ENCODE measurements at regions not wholly inside any gene's neighbourhood (a gene's known extent, or its start where the extent isn't known, plus 50 kb on each side); places are given as distances from the start of the nearest gene placed in this dataset.

DNA sequence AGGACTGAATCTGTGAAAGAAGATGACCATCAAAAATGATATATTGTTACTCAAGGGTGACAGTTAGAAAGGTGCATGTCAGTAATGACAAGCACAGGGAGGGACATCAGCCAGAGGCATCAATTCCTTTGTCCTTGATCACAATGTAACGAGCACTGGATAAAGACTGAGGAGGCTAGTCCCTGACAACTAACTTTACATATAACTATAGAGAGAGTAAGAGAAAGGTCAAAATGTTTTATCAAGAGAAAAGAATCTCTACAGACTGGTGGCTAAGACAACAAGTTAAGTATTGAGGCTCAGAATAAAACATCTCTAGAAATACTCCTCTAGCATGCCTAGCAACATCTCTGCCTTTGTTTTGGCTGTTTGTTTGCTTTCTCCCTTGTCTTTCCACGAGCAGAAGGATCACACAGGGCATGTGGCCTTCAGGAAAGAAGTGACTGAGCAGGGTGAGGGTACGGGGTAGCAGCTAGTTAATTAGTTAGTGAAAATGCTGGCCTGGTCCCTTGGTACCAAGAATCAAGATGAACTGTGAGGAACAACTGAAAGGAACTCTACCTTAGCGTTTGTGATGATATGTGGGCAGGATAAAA is 724.1 kb upstream of the MEF2C start:
- Histone ChIP-seq H3K4me1 (no peaks in the 10 kb centered on the region), H3K4me3 (no peak overlapping the region), H3K36me3 (no peaks in the 10 kb centered on the region), H3K27me3 (replicated peaks in 1 of 7) (no peaks in the 10 kb centered on the region), H3K27ac (no peak overlapping the region), H3K9me3 (peaks cover 0 to 8% (median 2%) of the 10 kb centered on the region in 8 donors)
- DNase-seq, result no peak
- TF ChIP-seq, protein P1, sequence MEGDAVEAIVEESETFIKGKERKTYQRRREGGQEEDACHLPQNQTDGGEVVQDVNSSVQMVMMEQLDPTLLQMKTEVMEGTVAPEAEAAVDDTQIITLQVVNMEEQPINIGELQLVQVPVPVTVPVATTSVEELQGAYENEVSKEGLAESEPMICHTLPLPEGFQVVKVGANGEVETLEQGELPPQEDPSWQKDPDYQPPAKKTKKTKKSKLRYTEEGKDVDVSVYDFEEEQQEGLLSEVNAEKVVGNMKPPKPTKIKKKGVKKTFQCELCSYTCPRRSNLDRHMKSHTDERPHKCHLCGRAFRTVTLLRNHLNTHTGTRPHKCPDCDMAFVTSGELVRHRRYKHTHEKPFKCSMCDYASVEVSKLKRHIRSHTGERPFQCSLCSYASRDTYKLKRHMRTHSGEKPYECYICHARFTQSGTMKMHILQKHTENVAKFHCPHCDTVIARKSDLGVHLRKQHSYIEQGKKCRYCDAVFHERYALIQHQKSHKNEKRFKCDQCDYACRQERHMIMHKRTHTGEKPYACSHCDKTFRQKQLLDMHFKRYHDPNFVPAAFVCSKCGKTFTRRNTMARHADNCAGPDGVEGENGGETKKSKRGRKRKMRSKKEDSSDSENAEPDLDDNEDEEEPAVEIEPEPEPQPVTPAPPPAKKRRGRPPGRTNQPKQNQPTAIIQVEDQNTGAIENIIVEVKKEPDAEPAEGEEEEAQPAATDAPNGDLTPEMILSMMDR (IDR thresholded peaks at IDR 0.05 in 8 of 11, conservative IDR thresholded peaks at IDR 0.05 in 3 of 11), result no peak
- no peak for TF ChIP-seq POLR2AphosphoS5 (IDR thresholded peaks at IDR 0.05)
- no peak for TF ChIP-seq POLR2A (IDR thresholded peaks at IDR 0.05)
- intact Hi-C loops (cut with DNase I; ENCODE audit: low total_unique reads), result no loop called here
- WGBS, 5 donors, result 64 to 85% (median 72%) methylated on average over 4 of the region's 4 CpGs

DNA sequence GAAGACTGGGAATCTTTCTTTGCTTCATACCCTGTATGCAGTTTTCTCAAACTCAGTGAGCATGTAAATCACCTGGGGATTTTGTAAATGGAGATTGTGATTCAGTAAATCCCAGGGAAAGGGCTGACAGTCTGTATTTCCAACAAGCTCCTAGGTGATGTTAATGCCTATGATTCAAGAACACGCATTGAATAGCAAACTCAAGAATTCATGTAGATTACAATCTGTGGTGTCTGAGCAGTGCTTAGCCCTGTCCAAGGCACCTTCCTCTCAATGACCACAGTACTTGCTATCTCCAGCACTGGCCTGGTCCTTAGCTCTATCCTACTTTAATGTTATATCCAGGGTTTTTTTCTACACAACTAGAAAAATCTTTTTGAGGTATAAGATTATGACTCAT is 721.4 kb upstream of the MEF2C start:
- Histone ChIP-seq H3K4me3 (no peak overlapping the region), H3K27me3 (replicated peaks in 1 of 7) (no peaks in the 10 kb centered on the region), H3K9me3 (no peaks in the 10 kb centered on the region), H3K27ac (no peak overlapping the region), H3K36me3 (no peaks in the 10 kb centered on the region), H3K4me1 (no peaks in the 10 kb centered on the region)
- no peak for DNase-seq
- TF ChIP-seq, protein P1 (IDR thresholded peaks at IDR 0.05 in 8 of 11, conservative IDR thresholded peaks at IDR 0.05 in 3 of 11), result no peak
- TF ChIP-seq POLR2A (IDR thresholded peaks at IDR 0.05) (no peak), POLR2AphosphoS5 (IDR thresholded peaks at IDR 0.05) (no peak)
- intact Hi-C loops (cut with DNase I; ENCODE audit: low total_unique reads), result no loop called here
- WGBS, 5 donors, result 85 to 100% (median 86%) methylated on average over 1 of the region's 1 CpG

DNA sequence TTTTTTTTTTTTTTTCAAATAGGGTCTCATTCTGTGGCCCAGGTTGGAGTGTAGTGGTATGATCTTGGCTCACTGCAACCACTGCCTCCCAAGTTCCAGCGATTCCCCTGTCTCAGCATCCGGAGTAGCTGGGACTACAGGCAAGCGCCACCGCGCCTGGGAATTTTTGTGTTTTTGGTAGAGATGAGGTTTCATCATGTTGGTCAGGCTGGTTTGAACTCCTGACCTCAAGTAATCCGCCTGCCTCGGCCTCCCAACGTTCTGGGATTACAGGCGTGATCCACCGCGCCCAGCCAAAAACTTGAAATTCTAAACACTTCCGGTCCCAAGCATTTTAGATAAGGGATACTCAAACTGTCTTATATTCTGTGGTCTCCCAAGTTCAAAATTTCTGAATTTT is 718.9 kb upstream of the MEF2C start:
- intact Hi-C loops (cut with DNase I; ENCODE audit: low total_unique reads), result no loop called here
- no peaks in the 10 kb centered on the region for H3K36me3 ChIP-seq
- no peak overlapping the region for H3K27ac ChIP-seq
- WGBS, 5 donors, result 94 to 96% (median 95%) methylated on average over 12 of the region's 12 CpGs
- no peak overlapping the region for H3K4me3 ChIP-seq
- H3K4me1 ChIP-seq, result no peaks in the 10 kb centered on the region
- H3K9me3 ChIP-seq, result no peaks in the 10 kb centered on the region
- no peaks in the 10 kb centered on the region for H3K27me3 ChIP-seq (replicated peaks in 1 of 7)
- no peak for DNase-seq
- TF ChIP-seq POLR2A (IDR thresholded peaks at IDR 0.05) (no peak), POLR2AphosphoS5 (IDR thresholded peaks at IDR 0.05) (no peak)
- TF ChIP-seq, protein P1 (IDR thresholded peaks at IDR 0.05 in 8 of 11, conservative IDR thresholded peaks at IDR 0.05 in 3 of 11), result no peak

DNA sequence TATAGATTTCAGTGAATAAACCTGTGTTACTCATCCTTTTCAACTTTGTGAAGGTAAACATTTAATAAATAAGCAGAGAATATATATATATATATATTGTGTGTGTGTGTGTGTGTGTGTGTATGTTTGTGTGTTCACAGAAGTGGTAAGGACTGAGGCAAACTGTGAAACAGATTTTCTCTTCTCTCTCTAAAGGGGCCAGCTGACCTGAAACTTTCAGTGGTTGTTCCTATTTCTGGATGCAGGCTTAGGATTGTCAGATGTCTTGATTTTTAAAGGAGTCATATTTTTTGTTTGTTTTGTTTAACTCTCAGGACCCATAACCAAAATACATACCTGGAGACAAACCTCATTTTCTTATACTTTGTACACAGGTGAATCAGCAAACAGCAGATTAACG is 714.9 kb upstream of the MEF2C start:
- no peak overlapping the region for H3K4me3 ChIP-seq
- no peaks in the 10 kb centered on the region for H3K27me3 ChIP-seq (replicated peaks in 1 of 7)
- intact Hi-C loops (cut with DNase I; ENCODE audit: low total_unique reads), result no loop called here
- 74 to 85% (median 78%) methylated on average over 1 of the region's 1 CpG for WGBS, 5 donors
- DNase-seq, result no peak
- H3K4me1 ChIP-seq, result no peaks in the 10 kb centered on the region
- TF ChIP-seq POLR2A (IDR thresholded peaks at IDR 0.05) (no peak), POLR2AphosphoS5 (IDR thresholded peaks at IDR 0.05) (no peak)
- TF ChIP-seq, protein P1 (IDR thresholded peaks at IDR 0.05 in 8 of 11, conservative IDR thresholded peaks at IDR 0.05 in 3 of 11), result no peak
- H3K27ac ChIP-seq, result no peak overlapping the region
- H3K9me3 ChIP-seq, result no peaks in the 10 kb centered on the region
- H3K36me3 ChIP-seq, result no peaks in the 10 kb centered on the region

Data from spleen (tissue), 11 donors.